ENCODE measurements at regions not wholly inside any gene's neighbourhood (a gene's known extent, or its start where the extent isn't known, plus 50 kb on each side); places are given as distances from the start of the nearest gene placed in this dataset.

DNA sequence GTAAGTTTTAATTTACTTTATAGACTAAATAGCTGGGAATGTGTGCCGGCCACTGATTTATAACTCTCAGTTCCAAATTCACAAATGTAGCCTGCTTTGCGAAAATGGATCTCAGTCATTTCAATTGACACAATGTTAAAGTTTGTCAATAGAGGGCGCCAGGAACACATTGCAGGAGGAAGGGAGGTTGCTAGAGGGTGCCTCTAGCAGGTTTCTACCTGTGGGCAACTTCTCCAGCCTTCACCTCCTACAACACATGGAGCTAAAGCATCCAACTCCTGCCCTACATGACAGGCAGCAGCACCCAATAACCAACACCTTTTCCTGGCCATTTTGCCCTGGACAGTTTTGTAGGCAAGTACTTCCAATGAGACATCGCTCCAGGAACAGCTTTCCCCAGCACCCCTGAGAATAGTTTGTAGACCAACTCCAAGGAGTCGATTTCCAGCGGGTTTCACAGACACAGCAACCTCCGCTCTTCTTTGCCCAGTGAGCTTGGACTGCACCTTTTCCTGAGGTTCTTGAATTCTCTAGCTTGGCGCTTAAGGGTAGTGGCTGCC, 784.8 kb upstream of the CDH2 start:
- no TSS peak for BruUV-seq (replicated peaks)
- Mint-ChIP-seq H3K36me3 (ENCODE audit: insufficient read depth, unreplicated experiment) (no peaks in the 10 kb centered on the region), H3K27ac (ENCODE audit: low read depth, unreplicated experiment) (no peak overlapping the region), H3K4me3 (ENCODE audit: unreplicated experiment) (no peak overlapping the region), H3K9me3 (ENCODE audit: unreplicated experiment) (no peaks in the 10 kb centered on the region), H3K4me1 (ENCODE audit: insufficient read depth, unreplicated experiment) (peaks cover 4% of the 10 kb centered on the region), H3K27me3 (ENCODE audit: insufficient read depth, unreplicated experiment) (no peaks in the 10 kb centered on the region)
- POLR2A ChIA-PET: no interaction called here
- CTCF ChIA-PET: interaction anchor here (0.6 to 1.3 kb wide), 17 partner anchors 9 to 1335 kb away, joined by 3 to 5 read pairs (median 3); no protein-coding TSS in a partner anchor
- intact Hi-C loops (cut with micrococcal nuclease): loop anchor here (5.0 to 10.0 kb wide), 2 partner anchors 913 to 1321 kb away; no protein-coding TSS in a partner anchor
- DNase-seq (ENCODE audit: unreplicated experiment): peak; percentile 62
- TF ChIP-seq, protein P1, sequence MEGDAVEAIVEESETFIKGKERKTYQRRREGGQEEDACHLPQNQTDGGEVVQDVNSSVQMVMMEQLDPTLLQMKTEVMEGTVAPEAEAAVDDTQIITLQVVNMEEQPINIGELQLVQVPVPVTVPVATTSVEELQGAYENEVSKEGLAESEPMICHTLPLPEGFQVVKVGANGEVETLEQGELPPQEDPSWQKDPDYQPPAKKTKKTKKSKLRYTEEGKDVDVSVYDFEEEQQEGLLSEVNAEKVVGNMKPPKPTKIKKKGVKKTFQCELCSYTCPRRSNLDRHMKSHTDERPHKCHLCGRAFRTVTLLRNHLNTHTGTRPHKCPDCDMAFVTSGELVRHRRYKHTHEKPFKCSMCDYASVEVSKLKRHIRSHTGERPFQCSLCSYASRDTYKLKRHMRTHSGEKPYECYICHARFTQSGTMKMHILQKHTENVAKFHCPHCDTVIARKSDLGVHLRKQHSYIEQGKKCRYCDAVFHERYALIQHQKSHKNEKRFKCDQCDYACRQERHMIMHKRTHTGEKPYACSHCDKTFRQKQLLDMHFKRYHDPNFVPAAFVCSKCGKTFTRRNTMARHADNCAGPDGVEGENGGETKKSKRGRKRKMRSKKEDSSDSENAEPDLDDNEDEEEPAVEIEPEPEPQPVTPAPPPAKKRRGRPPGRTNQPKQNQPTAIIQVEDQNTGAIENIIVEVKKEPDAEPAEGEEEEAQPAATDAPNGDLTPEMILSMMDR (IDR thresholded peaks at IDR 0.05; ENCODE audit: unreplicated experiment): peak; percentile 64

DNA sequence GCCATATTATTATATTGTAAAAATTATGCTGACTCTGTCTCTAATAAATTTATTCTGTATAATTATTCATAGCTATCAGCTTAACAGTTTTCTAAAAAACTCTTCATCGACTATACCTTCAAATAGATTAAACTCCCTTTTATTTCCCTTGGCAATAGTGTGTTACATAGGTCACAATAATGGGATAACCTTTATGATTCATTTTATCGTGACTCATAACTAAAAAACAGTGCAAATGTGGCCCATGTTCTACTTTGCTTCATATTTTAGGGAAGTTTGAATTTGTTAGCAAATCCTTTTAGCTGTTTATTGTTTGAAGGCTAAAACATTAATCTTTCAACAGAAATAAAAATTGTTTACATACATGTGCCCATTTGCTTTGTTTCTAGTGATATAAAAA, 783.2 kb upstream of the CDH2 start:
- DNase-seq (ENCODE audit: unreplicated experiment): peak; percentile 48
- CTCF ChIA-PET: interaction anchor here (0.6 kb wide), 1 partner anchor 597 kb away, joined by 4 read pairs; no protein-coding TSS in a partner anchor
- H3K4me3 Mint-ChIP-seq (ENCODE audit: unreplicated experiment): no peak overlapping the region

DNA sequence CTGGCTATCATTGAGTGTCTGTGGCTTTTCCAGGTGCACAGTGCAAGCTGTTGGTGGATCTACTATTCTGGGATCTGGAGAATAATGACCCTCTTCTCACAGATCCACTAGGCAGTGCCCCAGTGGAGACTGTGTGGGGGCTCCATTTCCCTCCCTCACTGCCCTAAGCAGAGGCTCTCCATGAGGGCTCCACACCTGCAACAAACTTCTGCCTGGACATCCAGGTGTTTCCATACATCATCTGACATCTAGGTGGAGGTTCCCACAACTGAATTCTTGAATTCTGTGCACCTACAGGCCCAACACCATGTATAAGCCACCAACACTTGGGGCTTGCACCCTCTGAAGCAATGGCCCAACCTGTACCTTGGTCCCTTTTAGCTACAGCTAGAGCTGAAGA, 775.4 kb upstream of the CDH2 start:
- POLR2A ChIA-PET: no interaction called here
- intact Hi-C loops (cut with micrococcal nuclease): no loop called here
- Mint-ChIP-seq H3K4me3 (ENCODE audit: unreplicated experiment) (no peak overlapping the region), H3K4me1 (ENCODE audit: insufficient read depth, unreplicated experiment) (no peaks in the 10 kb centered on the region), H3K9me3 (ENCODE audit: unreplicated experiment) (peaks cover 28% of the 10 kb centered on the region), H3K27ac (ENCODE audit: low read depth, unreplicated experiment) (no peak overlapping the region), H3K36me3 (ENCODE audit: insufficient read depth, unreplicated experiment) (no peaks in the 10 kb centered on the region), H3K27me3 (ENCODE audit: insufficient read depth, unreplicated experiment) (no peaks in the 10 kb centered on the region)
- CTCF ChIA-PET: interaction anchor here (1.2 kb wide), 1 partner anchor 9 kb away, joined by 4 read pairs; no protein-coding TSS in a partner anchor
- TF ChIP-seq, protein P1 (IDR thresholded peaks at IDR 0.05; ENCODE audit: unreplicated experiment): no peak
- no peak for DNase-seq (ENCODE audit: unreplicated experiment)
- BruUV-seq (replicated peaks): no TSS peak

More for the DNA sequence above, 783.2 kb upstream of the CDH2 start:
- POLR2A ChIA-PET: interaction anchor here (0.7 kb wide), 1 partner anchor 303 kb away, joined by 3 read pairs; no protein-coding TSS in a partner anchor
- TF ChIP-seq, protein P1 (IDR thresholded peaks at IDR 0.05; ENCODE audit: unreplicated experiment): no peak
- no peaks in the 10 kb centered on the region for H3K27me3 Mint-ChIP-seq (ENCODE audit: insufficient read depth, unreplicated experiment)
- H3K27ac Mint-ChIP-seq (ENCODE audit: low read depth, unreplicated experiment): no peak overlapping the region
- H3K9me3 Mint-ChIP-seq (ENCODE audit: unreplicated experiment): peaks cover 7% of the 10 kb centered on the region
- H3K4me1 Mint-ChIP-seq (ENCODE audit: insufficient read depth, unreplicated experiment): peaks cover 4% of the 10 kb centered on the region
- intact Hi-C loops (cut with micrococcal nuclease): loop anchor here (5.0 to 10.0 kb wide), 2 partner anchors 915 to 1322 kb away; no protein-coding TSS in a partner anchor
- H3K36me3 Mint-ChIP-seq (ENCODE audit: insufficient read depth, unreplicated experiment): no peaks in the 10 kb centered on the region
- no TSS peak for BruUV-seq (replicated peaks)

DNA sequence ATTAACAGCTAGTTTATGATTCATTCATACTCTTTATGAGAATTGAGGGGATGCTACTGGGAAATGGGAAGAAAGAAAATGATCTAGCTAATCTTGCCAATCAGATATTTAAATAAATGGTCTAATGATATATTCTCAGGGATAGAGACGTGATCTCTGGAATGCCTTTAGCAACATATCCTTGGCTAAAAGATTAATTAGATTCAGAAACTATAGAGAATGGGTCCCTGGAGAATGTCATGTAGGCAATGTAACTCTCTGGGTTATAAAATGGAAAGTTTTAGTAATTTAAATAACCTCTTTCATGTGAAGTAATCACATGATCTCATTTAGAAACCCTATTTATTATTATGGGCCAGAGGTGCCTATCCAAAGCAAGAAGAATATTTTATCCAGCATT, 771.0 kb upstream of the CDH2 start:
- no TSS peak for BruUV-seq (replicated peaks)
- ChIA-PET POLR2A (no interaction called here), CTCF (no interaction called here)
- no peaks in the 10 kb centered on the region for H3K27me3 Mint-ChIP-seq (ENCODE audit: insufficient read depth, unreplicated experiment)
- H3K27ac Mint-ChIP-seq (ENCODE audit: low read depth, unreplicated experiment): no peak overlapping the region
- no peaks in the 10 kb centered on the region for H3K36me3 Mint-ChIP-seq (ENCODE audit: insufficient read depth, unreplicated experiment)
- no peaks in the 10 kb centered on the region for H3K4me1 Mint-ChIP-seq (ENCODE audit: insufficient read depth, unreplicated experiment)
- DNase-seq (ENCODE audit: unreplicated experiment): no peak
- TF ChIP-seq, protein P1 (IDR thresholded peaks at IDR 0.05; ENCODE audit: unreplicated experiment): no peak
- no peak overlapping the region for H3K4me3 Mint-ChIP-seq (ENCODE audit: unreplicated experiment)
- intact Hi-C loops (cut with micrococcal nuclease): no loop called here
- H3K9me3 Mint-ChIP-seq (ENCODE audit: unreplicated experiment): peaks cover 15% of the 10 kb centered on the region

Measured in MCF 10A (cell line).